Mammary epithelial cell (primary cell): ENCODE measurements at regions not wholly inside any gene's neighbourhood (a gene's known extent, or its start where the extent isn't known, plus 50 kb on each side); places are given as distances from the start of the nearest gene placed in this dataset.

Experiments used
- CTCF ChIP-seq, 2 donors: IDR thresholded peaks in 1 of 2; conservative IDR thresholded peaks in 1 of 2; 2 replicates each; pipeline ENCODE4 v1.5.1; 2011 to 2012; ENCODE audit warnings: inconsistent platforms in 2 of 2, low read length in 2 of 2, mild to moderate bottlenecking in 2 of 2, control low read depth in 1 of 2, low read depth in 1 of 2; ENCODE audit not compliant: insufficient read depth in 1 of 2; ENCODE audit errors: extremely low read depth in 1 of 2
- EZH2 ChIP-seq: IDR thresholded peaks from 2 replicates; pipeline ENCODE4 v1.6.1; 2012; ENCODE audit warnings: low read length, inconsistent platforms, borderline replicate concordance

- TF ChIP-seq CTCF (conservative IDR thresholded peaks at IDR 0.05 in 1 of 2, IDR thresholded peaks at IDR 0.05 in 1 of 2; ENCODE audit: extremely low read depth in 1 of 2, insufficient read depth in 1 of 2, low read depth in 1 of 2, low read length in 2 of 2) (no peak), EZH2 (no peak)
Observed at GRCh38 chr2:188131281-188131680, 160.4 kb upstream of the GULP1 start.
